ENCODE measurements at regions not wholly inside any gene's neighbourhood (a gene's known extent, or its start where the extent isn't known, plus 50 kb on each side); places are given as distances from the start of the nearest gene placed in this dataset.
"Not testable (repeated sequence)": the region's sequence is repeated elsewhere in the genome, so short reads cannot be mapped to it uniquely, and the experiment has no call there.

DNA sequence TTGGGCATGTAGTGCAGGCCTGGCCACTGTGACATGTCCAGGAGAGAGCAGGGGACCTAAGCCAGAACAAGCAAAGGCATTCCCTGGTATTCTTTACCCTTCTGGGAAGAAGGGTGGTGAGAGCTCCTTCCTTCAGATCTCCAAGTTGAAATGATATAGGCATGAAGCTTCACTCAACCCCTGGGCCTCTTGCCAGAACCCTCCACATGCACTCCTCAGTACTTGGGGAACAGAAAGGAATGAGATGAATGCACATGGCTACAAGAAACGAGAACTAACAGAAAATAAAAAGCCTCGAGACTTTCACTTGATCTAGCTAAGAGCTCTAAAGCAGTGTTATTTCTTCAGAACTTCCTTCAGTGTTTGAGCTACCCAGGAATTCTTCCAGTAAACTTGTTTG lies 262.2 kb downstream of the ETV1 start:
- intact Hi-C loops (cut with DNase I; ENCODE audit: low total_unique reads): no loop called here
- 61 to 77% methylated on average over 2 of the region's 2 CpGs for whole genome bisulfite sequencing, 2 donors
- no peak overlapping the region for H3K4me3 ChIP-seq (ENCODE audit: low read depth, poor library complexity, severe bottlenecking)
- TF ChIP-seq, protein P1, sequence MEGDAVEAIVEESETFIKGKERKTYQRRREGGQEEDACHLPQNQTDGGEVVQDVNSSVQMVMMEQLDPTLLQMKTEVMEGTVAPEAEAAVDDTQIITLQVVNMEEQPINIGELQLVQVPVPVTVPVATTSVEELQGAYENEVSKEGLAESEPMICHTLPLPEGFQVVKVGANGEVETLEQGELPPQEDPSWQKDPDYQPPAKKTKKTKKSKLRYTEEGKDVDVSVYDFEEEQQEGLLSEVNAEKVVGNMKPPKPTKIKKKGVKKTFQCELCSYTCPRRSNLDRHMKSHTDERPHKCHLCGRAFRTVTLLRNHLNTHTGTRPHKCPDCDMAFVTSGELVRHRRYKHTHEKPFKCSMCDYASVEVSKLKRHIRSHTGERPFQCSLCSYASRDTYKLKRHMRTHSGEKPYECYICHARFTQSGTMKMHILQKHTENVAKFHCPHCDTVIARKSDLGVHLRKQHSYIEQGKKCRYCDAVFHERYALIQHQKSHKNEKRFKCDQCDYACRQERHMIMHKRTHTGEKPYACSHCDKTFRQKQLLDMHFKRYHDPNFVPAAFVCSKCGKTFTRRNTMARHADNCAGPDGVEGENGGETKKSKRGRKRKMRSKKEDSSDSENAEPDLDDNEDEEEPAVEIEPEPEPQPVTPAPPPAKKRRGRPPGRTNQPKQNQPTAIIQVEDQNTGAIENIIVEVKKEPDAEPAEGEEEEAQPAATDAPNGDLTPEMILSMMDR (IDR thresholded peaks at IDR 0.05): no peak
- no peak for TF ChIP-seq POLR2A (IDR thresholded peaks at IDR 0.05)
- DNase-seq (ENCODE audit: low spot score in 2 of 2): no peak

DNA sequence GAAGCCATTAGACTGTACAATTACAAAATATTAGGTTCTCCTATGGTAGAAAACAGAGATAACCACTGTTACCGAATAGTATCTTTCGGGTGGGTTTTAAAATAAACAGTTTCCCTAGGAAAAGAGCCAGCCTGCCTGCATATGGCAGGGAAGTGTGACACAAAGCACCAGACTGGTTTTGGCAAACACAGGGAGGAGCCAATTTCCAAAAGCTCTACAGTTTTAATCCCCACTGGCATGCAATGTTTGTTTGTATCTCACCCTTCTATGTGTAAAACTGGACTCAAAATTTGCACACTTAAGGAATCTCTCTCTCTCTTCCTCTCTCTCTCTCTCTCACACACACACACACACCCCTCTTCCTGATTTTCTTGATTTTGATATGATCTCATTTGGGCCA lies 261.7 kb downstream of the ETV1 start:
- TF ChIP-seq POLR2A (IDR thresholded peaks at IDR 0.05): no peak
- TF ChIP-seq, protein P1 (IDR thresholded peaks at IDR 0.05): no peak
- no peak for DNase-seq (ENCODE audit: low spot score in 2 of 2)
- H3K4me3 ChIP-seq (ENCODE audit: low read depth, poor library complexity, severe bottlenecking): no peak overlapping the region
- WGBS, 2 donors: 97% methylated on average over 2 of the region's 2 CpGs
- intact Hi-C loops (cut with DNase I; ENCODE audit: low total_unique reads): no loop called here

DNA sequence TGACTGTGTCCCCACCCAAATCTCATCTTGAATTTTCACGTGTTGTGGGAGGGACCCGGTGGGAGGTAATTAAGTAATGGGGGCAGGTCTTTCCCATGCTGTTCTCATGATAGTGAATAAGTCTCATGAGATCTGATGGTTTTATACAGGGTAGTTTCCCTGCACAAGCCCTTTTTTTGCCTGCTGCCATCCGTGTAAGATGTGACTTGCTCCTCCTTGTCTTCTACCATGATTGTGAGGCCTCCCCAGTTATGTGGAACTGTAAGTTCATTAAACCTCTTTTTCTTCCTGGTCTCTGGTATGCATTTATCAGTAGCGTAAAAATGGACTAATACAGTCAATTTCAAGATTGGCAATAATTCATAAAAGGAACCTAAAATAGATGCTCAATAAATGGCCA lies 261.0 kb downstream of the ETV1 start:
- 82 to 91% methylated on average over 4 of the region's 4 CpGs for WGBS, 2 donors
- H3K4me3 ChIP-seq (ENCODE audit: low read depth, poor library complexity, severe bottlenecking); DNase-seq (ENCODE audit: low spot score in 2 of 2); intact Hi-C loops (cut with DNase I; ENCODE audit: low total_unique reads): not testable (repeated sequence)

DNA sequence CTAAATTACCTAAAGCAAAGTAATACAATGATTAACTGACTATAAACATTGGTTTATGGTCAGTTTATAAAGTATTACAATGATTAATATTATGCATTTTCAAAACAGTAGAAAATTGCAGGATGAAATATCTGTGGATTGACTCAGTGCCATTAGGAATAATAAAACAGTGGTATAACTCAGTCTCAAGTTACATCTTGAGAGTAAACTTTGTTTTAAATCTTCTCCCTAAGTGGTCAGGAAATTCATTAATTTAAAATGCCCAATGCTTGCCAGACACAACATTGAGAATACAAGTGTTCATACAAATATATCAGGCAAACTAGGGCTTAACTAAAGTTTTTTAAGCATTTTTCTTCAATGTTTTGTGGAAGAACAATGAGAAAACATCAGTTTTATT lies 257.8 kb downstream of the ETV1 start:
- no peak overlapping the region for H3K4me3 ChIP-seq (ENCODE audit: low read depth, poor library complexity, severe bottlenecking)
- TF ChIP-seq, protein P1 (IDR thresholded peaks at IDR 0.05): no peak
- no peak for TF ChIP-seq POLR2A (IDR thresholded peaks at IDR 0.05)
- intact Hi-C loops (cut with DNase I; ENCODE audit: low total_unique reads): no loop called here
- no peak for DNase-seq (ENCODE audit: low spot score in 2 of 2)

DNA sequence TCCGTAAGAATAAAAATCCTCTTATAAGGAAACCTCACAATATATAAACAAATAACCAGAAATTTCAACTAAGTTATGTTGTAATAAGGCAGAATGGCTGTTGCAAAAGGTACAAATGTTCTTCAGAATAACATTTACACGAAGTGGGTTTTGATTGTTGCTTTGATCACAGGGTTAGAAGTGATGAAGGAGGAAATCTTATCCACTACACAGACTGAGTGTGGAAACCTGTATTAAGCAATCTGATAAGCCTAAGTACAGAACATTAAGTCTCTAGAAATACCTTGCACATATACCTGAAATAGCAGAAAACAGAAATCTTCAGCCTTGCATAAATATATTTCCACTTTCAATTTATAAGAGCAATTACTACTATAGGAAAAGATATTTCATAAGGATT lies 251.9 kb downstream of the ETV1 start:
- 53 to 63% methylated on average over 2 of the region's 2 CpGs for WGBS, 2 donors
- TF ChIP-seq, protein P1 (IDR thresholded peaks at IDR 0.05): no peak
- TF ChIP-seq POLR2A (IDR thresholded peaks at IDR 0.05): no peak

DNA sequence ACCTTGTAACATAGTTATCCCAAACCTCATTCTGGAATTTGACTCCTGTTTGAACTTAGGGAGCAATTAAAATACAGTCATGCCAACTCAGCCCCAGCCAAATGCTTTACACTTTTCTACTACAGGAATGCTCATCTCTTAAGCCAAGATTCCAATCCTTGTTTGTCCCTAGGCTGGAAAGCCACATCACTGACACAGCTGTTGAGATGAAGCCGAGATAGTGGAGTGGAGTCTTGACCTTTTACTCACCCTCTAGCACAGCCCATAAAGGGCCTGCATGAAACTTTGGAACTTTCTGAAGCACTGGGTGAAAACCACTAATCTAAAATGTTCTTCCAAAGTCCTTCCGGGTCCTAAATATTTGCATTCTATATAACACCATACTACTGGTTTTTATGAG lies 247.3 kb downstream of the ETV1 start:
- intact Hi-C loops (cut with DNase I; ENCODE audit: low total_unique reads): no loop called here
- WGBS, 2 donors: 68 to 69% methylated on average over 2 of the region's 2 CpGs
- no peak for DNase-seq (ENCODE audit: low spot score in 2 of 2)
- H3K4me3 ChIP-seq (ENCODE audit: low read depth, poor library complexity, severe bottlenecking): no peak overlapping the region
- TF ChIP-seq, protein P1 (IDR thresholded peaks at IDR 0.05): no peak
- TF ChIP-seq POLR2A (IDR thresholded peaks at IDR 0.05): no peak

More for the DNA sequence above, 251.9 kb downstream of the ETV1 start:
- no peak for DNase-seq (ENCODE audit: low spot score in 2 of 2)
- no peak overlapping the region for H3K4me3 ChIP-seq (ENCODE audit: low read depth, poor library complexity, severe bottlenecking)
- intact Hi-C loops (cut with DNase I; ENCODE audit: low total_unique reads): no loop called here
